SIG-M5 treated with dmso at 0.1 percent for 504 hours (cell line): ENCODE measurements at regions not wholly inside any gene's neighbourhood (a gene's known extent, or its start where the extent isn't known, plus 50 kb on each side); places are given as distances from the start of the nearest gene placed in this dataset.

ENCODE experiments used
- DNase-seq: peaks from one replicate; lab custom pipeline; 2025; ENCODE audit not compliant: unreplicated experiment; lab: John Stamatoyannopoulos, UW

DNA sequence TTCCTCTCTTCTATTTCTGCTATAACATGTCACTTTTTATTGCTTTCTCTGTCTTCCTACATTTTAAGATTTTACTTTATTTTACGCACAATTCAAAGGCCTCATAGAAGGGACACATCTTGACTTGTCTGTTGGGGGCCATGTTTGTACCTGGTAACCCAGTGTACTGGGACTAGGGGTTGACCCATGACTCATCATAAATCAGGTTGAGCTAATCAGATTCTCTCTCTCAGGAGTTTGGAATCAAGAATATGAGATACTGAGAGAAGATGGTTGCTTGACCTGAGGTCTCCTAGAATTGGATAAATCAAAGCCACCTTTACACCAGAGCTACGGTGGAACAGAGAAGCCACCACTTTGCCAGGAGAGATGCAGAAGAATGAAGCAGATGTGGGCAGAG lies 153.0 kb downstream of the UXS1 start:
- DNase-seq, result no peak

DNA sequence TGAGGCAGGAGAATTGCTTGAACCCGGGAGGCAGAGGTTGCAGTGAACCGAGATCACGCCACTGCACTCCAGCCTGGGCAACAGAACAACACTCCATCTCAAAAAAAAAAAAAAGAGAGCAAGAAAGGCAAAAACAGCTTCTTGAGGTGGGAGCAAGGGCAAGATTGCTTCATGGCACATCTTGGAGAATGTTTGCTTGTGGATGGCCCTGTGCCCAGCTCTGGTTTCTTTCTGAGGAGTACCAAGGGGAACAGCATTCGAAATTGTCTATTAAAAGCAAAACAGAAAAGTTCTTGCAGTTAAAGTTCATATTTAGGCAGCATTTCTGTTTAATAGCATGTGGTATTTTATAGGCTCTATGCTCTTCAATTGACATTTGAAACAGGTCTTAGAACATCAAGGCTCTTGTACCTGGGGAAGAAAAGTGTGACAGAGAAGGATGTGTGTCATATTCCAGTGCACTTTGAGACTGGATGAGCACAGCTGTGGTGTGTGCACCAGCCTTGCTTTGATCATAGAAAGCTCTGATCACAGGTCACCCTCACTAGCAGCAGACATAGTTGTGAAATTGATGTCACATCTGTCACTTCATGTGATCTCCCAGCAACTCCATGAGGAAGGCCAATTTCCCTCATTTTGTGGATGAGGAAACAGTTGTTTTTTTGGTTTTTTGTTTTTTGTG lies 154.3 kb downstream of the UXS1 start:
- no peak for DNase-seq

DNA sequence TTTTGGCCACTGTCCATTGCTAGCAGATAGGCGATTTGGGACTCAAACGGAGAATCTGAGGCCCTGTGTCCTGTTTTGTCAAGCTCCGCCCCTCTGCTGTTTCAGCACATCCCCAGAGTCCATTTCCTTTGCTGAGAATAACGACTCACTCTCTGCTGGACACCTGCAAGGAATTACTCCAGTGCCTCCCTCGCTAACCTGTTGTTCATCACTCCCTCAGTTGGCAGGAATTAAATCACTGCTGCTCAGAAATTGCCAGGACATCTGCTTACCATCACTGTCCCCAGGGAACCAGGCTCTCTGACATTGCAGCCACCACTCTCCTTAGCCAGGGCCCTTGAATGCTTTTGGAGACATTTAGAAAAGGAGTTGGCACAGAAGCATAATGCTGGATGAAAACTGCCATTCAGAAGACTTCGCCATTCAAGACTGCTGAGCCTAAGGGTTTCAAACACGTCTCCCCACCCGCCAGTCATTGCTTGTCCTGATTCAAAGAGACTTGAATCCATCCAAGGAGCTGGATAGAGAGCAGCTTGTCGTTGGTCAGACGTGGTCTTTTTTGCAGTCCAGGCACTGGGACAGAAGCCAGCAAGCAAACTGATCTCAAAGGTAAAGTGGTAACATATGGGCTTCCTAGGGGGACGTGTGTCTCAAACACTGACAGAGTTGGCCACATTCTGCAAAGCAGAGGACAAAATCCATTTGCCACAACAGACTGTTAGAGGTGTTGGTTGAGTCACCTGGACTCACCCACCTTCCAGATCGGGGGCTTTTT lies 155.3 kb downstream of the UXS1 start:
- DNase-seq, result no peak

DNA sequence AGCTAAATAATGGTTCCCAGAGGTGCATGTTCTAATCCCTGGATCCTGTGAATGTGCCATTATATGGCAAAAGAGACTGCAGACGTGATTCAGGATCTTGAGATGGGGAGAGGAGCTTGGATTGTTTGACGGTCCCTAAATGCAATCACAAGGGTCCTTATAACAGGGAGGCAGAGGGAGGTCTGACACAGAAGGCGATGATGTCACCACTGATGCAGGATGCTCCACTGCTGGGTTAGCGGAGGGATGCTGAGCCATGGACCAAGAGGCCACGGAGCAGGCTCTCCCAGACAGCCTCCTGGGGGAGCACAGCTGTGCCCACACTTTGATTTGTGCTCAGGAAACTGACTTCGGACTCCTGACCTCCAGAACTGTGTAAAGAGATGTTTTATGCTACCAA lies 156.2 kb downstream of the UXS1 start:
- DNase-seq, result no peak

DNA sequence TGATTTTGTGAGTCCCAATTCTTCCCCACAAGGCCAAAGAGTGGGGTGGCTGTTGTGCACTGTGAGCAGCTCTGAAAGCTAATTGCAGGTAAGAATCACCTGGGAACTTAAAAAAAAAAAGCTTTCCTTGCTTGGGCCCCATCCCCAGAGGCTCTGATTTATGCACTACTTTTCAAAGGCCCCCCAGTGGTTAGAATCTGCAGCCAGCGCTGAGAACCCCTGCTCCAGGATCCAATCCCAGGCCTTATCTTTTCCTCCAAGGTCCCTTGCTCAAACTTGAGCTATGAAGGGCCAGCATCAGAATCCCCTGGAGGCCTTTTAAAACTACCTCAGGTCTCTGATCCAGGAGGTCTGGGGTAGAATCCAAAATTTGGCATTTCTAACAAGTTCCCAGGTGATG lies 156.8 kb downstream of the UXS1 start:
- DNase-seq, result no peak

DNA sequence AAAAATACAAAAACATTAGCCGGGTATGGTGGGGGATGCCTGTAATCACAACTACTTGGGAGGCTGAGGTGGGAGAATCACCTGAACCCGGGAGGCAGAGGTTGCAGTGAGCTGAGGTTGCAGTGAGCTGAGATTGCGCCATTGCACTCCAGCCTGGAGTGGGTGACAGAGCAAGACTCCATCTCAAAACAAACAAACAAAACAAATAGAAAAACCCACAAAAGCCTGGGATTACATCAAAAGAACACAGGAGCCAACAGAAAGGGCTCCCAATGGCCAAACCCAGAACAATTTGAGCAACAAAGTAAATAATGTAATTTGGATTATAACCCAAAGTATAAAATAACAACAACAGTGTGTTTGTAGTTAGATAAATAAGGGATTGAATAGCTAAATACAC lies 159.8 kb downstream of the UXS1 start:
- DNase-seq, result no peak

DNA sequence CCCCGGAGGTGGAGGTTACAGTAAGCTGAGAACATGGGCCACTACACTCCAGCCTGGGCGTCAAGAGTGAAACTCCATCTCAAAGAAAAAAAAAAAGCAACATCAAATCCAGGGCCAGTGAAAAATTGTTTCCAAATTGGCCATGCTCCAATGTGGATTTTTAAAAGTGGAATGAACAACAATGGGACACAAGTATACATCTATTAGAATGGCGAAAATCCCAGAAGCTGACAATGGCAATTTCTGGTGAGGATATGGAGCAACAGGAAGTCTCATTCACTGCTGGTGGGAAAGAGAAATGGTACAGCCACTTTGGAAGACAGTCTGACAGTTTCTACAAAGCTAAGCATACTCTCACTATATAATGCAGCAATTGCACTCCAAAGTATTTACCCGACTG lies 161.4 kb downstream of the UXS1 start:
- no peak for DNase-seq

DNA sequence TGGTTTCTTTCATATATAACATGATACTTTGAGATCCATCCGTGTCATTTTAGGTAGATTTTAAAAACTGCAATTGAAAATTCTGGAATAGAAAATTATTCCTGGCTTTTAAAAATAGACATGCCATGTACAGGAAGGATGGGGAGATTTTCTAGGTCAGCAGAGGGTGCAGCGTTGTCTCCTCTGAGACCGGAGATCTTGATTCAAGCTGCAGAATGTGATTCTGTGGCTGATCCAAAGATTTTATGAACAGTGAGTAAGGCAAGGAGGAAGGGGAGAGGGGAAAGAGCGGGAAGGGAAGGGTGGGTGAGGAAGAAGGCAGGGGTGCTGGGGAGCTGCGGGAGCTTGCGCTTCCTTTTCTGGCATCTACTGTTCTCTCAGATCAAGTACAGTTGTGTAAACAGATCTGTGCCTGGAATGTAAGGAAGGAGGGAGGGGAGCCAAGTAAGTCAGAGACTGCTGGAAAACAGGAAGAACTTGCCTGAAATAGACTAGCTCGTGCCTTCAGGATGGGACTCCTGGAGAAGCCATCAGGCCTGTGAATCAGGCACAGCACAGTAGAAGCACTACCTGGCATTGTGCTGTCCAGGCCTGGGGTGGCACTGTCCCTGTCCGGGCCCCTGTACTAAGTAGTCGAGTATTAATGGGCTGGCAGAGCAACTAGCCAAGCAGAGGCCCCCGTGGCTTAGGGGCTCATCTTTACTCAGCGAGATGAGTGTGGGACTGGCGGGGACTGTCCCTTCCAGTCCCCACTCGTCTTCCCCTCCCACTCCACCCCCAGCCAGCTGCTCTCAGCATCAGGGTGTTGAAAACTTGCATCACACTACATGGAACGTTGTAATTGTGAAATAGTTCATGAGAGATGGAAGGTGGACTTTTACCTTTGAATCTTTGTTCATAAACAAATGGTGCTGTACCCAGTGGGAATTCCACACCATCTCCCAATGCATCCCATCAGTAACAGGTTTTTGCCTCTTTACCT lies 163.5 kb downstream of the UXS1 start:
- peak; percentile 22 for DNase-seq

DNA sequence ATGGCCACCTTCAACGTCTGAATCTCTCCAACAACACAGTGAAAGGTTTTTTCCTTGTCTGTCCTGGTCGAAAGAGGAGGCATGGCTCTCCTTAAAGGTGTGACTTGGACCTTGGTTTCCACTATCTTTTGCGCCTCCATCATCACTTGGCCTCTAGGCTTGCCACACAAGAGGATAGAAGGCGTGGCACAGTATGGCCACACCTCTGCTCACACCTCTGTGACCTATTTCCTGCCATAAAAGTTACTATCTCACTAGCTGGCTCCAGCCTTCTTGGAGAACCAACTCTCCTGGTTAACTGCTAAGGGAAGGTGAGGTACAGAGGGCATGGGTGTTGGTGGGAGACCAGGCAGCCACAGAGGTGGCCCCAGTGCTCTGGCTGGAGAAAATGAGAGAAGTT lies 165.9 kb downstream of the UXS1 start:
- DNase-seq, result no peak

DNA sequence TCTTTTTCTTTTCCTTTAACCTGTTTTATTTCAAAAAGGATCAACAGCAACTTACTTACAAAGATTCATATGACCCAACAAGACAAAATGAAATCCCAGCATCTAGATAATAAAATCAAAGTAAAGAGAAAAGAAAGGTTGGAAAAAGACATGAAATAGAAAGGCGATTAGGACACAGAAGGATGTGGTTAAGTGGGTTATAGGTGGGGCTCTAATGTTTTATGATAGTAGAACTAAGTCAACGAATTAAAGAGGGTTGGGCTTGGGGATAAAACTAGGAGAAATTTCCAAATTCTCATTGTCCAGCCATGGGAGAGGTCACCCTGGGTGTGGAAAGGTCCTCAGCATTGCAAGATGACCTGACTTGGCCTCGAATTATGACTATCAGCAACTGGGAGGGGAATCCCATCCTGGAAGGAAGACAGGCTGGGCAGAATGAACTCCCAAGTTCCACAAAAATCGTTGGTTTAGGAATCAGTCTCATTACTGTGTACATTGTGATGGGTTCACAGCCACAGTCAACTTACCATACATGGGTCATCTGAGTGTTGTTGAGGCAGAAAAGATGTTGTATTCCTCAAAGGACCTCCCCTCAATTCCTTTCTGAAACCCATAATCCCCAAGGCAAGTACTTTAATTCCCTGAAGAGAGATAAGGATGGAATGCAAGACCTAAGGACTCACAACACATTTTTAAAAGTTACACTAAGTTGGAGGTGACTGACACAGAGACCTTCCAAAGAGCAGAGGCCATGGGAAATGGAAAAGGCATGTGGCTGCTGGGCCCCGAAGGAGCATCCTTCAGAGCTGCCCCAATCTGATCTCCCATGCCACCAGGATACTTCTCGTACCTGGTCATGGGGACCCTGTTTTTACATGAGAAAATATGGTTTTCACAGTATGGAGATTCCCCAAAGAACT lies 167.6 kb downstream of the UXS1 start:
- DNase-seq, result no peak

DNA sequence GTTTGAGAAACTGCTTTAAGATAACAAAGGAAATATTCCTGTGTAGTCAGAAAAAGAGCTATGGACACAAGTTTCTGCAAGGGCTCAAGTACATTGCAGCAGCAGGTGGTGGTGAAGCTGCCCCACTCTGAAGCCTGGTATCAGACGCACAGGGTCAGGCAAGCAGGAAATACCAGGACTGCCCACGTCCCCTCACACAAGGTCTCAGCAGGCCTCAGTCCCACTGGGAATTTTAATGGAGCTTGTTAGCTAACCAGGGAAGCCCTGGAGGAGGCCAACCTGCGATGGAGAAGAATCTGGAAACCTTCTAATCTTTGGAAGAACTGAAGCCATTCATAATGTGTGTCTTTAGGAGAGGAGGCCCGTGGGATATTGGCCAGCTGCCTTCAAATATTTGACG lies 168.3 kb downstream of the UXS1 start:
- no peak for DNase-seq

DNA sequence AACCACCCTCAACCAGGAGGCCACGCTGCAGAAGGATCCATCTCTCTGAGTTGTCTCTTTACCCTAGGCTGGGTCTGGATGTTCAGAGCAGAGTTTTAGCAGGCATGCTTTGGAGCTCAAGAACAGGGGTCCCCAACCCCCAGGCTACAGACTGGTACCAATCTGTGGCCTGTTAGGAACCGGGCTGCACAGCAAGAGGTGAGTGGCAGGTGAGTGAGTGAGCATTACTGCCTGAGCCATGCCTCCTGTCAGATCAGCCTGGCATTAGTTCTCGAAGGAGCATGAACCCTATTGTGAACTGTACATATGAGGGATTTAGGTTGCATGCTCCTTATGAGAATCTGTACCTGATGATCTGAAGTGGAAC lies 172.5 kb downstream of the UXS1 start:
- DNase-seq, result no peak

DNA sequence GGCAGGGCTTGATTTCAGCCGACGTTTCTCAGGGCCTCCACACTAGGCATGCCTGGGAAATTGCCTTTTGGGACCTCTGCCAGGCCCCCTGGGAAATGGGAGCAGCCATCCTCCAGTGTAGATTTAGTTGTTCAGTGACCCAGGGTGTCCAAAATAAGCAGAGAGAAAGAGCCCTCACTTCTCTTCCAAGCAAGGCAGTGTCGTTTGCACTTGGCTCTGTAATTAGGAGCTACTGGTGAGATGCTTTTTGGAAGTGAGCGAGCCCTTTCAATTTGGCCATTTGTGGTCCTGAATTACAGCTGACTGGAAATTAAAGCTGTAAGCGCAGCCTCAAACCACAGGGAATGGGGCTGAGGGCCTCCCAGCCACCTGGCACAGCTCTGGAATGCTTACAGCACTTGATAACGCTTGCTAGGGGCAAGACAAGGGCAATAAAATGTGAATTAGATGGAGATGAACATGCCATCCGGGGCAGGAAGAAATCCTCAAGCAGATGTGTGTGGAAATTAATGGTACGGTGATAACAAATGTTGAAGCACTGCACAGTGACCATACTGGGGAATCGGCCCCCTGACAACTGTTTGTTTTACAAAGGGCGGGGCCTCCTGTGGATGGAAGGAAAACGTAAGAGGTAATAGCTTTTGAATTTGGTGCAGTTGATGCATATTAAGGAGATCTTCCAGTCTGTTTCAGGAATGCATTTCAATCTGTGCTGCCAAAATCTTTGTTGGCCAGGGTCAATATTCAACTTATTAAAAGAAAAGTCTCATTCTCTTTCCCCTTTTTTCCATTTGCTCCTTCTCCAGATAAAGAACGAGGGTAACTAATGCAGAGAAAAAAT lies 173.1 kb downstream of the UXS1 start:
- DNase-seq, result no peak

DNA sequence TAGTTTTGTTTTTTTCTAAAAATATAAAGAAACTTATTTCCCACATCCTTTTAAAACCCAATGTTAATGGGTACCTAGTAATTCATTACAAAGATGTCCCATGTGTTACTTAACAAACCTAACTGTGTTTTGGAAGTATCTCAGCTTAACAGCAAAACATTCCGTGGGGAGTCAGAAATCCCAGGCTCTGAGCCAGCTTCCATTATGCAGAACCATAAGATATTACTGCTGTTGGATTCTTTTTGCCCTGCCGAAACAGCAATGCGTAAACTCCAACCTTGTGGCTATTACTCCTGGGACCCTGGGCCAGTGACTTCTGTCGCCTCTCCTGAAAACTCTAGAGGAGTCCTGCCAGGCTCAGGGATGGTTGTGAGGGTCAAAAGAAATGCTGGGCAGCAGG lies 174.1 kb downstream of the UXS1 start:
- no peak for DNase-seq

DNA sequence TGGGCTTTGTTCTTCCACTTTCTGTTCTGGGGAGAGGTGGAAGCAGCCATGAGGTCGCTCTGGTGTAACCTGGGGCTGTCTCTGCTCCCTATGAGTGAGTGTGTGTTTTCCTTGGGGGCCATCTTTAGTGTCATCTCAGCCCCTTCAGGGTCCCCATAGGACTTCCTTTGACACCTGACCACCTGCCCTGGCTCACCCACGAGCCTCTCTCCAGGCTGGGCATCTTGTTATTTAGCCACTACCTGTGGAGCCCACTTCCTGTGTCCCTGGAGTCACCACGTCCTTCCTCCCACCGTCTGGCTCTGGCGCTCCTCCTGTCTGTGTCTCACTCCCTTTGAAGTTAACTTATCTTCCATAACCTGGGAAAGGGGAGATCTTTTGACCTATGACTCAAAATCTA lies 176.0 kb downstream of the UXS1 start:
- no peak for DNase-seq

DNA sequence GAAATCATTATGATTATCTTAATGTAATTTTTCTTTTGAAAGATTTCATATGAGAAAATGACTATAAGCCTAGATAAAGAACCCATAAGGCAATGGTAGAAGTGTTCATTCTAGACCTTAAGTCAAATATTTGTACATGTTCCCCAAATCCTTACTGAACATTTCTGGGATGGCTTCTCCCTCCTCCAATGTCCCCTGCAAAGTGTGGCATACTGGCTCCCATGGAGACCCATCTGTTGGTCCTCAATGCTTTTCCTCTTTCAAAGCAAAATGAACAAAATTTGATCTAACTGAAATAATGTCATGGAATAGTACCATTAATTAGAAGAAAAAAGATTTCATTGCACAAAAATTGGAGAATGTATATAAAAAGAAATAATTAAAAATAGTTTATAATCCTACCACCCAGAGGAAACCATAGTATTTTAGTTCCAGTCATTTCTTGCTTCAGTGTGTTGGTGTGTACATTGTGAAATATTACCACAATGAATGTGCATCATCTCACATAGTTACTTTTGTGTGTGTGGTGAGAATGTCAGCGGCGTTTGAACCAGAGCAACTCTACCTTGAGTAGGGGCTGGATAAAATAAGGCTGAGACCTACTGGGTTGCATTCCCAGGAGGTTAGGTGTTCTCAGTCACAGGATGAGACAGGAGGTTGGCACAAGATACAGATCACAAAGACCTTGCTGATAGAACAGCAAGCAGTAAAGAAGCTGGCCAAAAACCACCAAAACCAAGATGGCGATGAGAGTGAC lies 181.3 kb downstream of the UXS1 start:
- no peak for DNase-seq

DNA sequence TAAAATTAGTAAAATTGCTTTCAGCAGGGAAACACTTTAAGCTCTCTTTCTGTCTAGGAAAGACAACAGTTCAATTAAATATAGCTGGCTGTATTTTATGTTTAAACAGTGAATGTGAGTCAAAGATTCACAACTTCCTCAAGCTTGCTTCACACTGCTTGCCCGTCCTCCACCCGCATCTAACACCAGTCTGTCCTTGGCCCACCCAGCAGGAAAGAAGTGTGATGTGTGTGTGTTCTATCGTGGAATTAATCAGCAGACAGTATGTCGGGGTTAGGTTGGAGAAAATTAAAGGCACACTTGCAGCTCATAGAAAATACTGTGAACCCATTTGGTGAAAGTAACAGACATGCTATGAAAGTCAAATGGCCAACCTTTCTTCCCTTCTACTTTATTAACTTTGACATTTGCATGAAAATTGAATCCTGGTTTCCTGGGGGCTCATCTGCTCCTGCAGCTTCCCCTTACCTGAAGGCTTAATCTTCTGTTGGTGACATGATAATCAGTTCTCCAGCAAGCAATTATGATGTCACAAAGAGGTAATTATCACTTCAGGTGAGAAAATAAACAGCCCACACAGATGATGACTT lies 182.0 kb downstream of the UXS1 start:
- DNase-seq, result no peak

DNA sequence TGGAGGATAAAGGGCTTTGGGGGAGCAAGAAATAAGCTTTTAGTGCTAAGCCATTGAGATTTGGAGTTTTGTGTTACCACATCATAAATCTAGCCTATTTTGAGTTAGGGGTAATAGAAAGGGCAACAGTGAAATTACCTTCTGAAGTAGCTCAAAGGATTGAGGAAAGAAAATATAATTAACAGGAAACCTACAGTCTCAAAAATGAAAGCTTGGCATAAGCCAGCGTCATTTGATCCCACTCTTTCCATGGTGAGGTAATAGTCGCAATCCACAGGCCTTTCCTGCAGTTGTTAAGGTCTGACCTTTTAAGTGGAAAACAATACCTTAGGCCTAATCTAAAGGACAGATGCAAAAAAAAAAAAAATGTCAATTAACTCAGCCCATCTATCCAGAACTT lies 182.7 kb downstream of the UXS1 start:
- no peak for DNase-seq
